ENCODE measurements at regions not wholly inside any gene's neighbourhood (a gene's known extent, or its start where the extent isn't known, plus 50 kb on each side); places are given as distances from the start of the nearest gene placed in this dataset.

- no peaks in the 10 kb centered on the region for H3K4me1 ChIP-seq (ENCODE audit: control insufficient read depth, insufficient read depth, low read length)
- no peak overlapping the region for H3K4me3 ChIP-seq (ENCODE audit: low read length)
- no peaks in the 10 kb centered on the region for H3K36me3 ChIP-seq (ENCODE audit: control insufficient read depth, insufficient read depth, low read length)
- intact Hi-C loops (cut with micrococcal nuclease): no loop called here
- H3K36me3 Mint-ChIP-seq: no peaks in the 10 kb centered on the region
- peak overlapping the region; percentile 29 for H3K4me3 Mint-ChIP-seq
- 21% methylated on average over 4 of the region's 6 CpGs for WGBS (ENCODE audit: insufficient coverage)
- peaks cover 0 to 4% of the 10 kb centered on the region in 2 donors for H3K9me3 Mint-ChIP-seq
- H3K27me3 ChIP-seq (ENCODE audit: control insufficient read depth, insufficient read depth, low read length): no peaks in the 10 kb centered on the region
- H3K27ac ChIP-seq (ENCODE audit: low read length): no peak overlapping the region
- no peak for TF ChIP-seq CTCF (IDR thresholded peaks at IDR 0.05)
- peaks cover 10 to 13% of the 10 kb centered on the region in 2 donors for H3K4me1 Mint-ChIP-seq
- peak overlapping the region in 1 of 2 donors; percentile 21 for H3K27ac Mint-ChIP-seq
- no peaks in the 10 kb centered on the region for H3K9me3 ChIP-seq (ENCODE audit: control insufficient read depth, insufficient read depth, low read length)
- no peaks in the 10 kb centered on the region for H3K27me3 Mint-ChIP-seq (ENCODE audit: low read depth in 2 of 2)
- no peak for ATAC-seq
- DNase-seq: peak in 1 of 2 donors; percentile 6
These were observed 586.0 kb downstream of the EBF1 start for GRCh38 chr5:158513490-158514318.

GRCh38 chr5:158511454-158511853 is 588.3 kb downstream of the EBF1 start:
- Mint-ChIP-seq H3K27me3 (ENCODE audit: low read depth in 2 of 2) (peaks cover 0 to 2% of the 10 kb centered on the region in 2 donors), H3K4me3 (no peak overlapping the region), H3K9me3 (peaks cover 4% of the 10 kb centered on the region in 2 donors), H3K4me1 (peaks cover 10 to 13% of the 10 kb centered on the region in 2 donors), H3K36me3 (no peaks in the 10 kb centered on the region), H3K27ac (no peak overlapping the region)
- no peaks in the 10 kb centered on the region for H3K4me1 ChIP-seq (ENCODE audit: control insufficient read depth, insufficient read depth, low read length)
- H3K36me3 ChIP-seq (ENCODE audit: control insufficient read depth, insufficient read depth, low read length): no peaks in the 10 kb centered on the region
- no peak overlapping the region for H3K4me3 ChIP-seq (ENCODE audit: low read length)
- intact Hi-C loops (cut with micrococcal nuclease): no loop called here
- ATAC-seq: no peak
- no peak for TF ChIP-seq CTCF (IDR thresholded peaks at IDR 0.05)
- no peaks in the 10 kb centered on the region for H3K9me3 ChIP-seq (ENCODE audit: control insufficient read depth, insufficient read depth, low read length)
- no peak for DNase-seq
- H3K27me3 ChIP-seq (ENCODE audit: control insufficient read depth, insufficient read depth, low read length): no peaks in the 10 kb centered on the region
- H3K27ac ChIP-seq (ENCODE audit: low read length): no peak overlapping the region

GRCh38 chr5:158510479-158510878 is 589.2 kb downstream of the EBF1 start:
- intact Hi-C loops (cut with micrococcal nuclease): no loop called here
- Mint-ChIP-seq H3K4me3 (no peak overlapping the region), H3K36me3 (peaks cover under 1% of the 10 kb centered on the region), H3K27me3 (ENCODE audit: low read depth in 2 of 2) (peaks cover 0 to 2% of the 10 kb centered on the region in 2 donors), H3K9me3 (peaks cover 6 to 9% of the 10 kb centered on the region in 2 donors), H3K4me1 (peaks cover 10 to 13% of the 10 kb centered on the region in 2 donors), H3K27ac (no peak overlapping the region)
- Histone ChIP-seq H3K4me1 (ENCODE audit: control insufficient read depth, insufficient read depth, low read length) (no peaks in the 10 kb centered on the region), H3K4me3 (ENCODE audit: low read length) (no peak overlapping the region), H3K36me3 (ENCODE audit: control insufficient read depth, insufficient read depth, low read length) (no peaks in the 10 kb centered on the region), H3K9me3 (ENCODE audit: control insufficient read depth, insufficient read depth, low read length) (no peaks in the 10 kb centered on the region), H3K27me3 (ENCODE audit: control insufficient read depth, insufficient read depth, low read length) (no peaks in the 10 kb centered on the region), H3K27ac (ENCODE audit: low read length) (no peak overlapping the region)
- no peak for DNase-seq
- ATAC-seq: no peak
- TF ChIP-seq CTCF (IDR thresholded peaks at IDR 0.05): no peak
- 66% methylated on average over 7 of the region's 7 CpGs for WGBS (ENCODE audit: insufficient coverage)

GRCh38 chr5:158506648-158507047 is 593.1 kb downstream of the EBF1 start:
- ATAC-seq: no peak
- no peak overlapping the region for H3K4me3 Mint-ChIP-seq
- no CpG with 5 or more reads among the region's 1 CpG for WGBS (ENCODE audit: insufficient coverage)
- H3K27me3 Mint-ChIP-seq (ENCODE audit: low read depth in 2 of 2): peaks cover 0 to 2% of the 10 kb centered on the region in 2 donors
- H3K36me3 ChIP-seq (ENCODE audit: control insufficient read depth, insufficient read depth, low read length): no peaks in the 10 kb centered on the region
- intact Hi-C loops (cut with micrococcal nuclease): no loop called here
- H3K4me1 Mint-ChIP-seq: no peaks in the 10 kb centered on the region
- peaks cover 9 to 14% of the 10 kb centered on the region in 2 donors for H3K9me3 Mint-ChIP-seq
- H3K27me3 ChIP-seq (ENCODE audit: control insufficient read depth, insufficient read depth, low read length): no peaks in the 10 kb centered on the region
- DNase-seq: no peak
- no peak overlapping the region for H3K4me3 ChIP-seq (ENCODE audit: low read length)
- no peaks in the 10 kb centered on the region for H3K9me3 ChIP-seq (ENCODE audit: control insufficient read depth, insufficient read depth, low read length)
- TF ChIP-seq CTCF (IDR thresholded peaks at IDR 0.05): no peak
- peaks cover 8% of the 10 kb centered on the region for H3K36me3 Mint-ChIP-seq
- H3K27ac Mint-ChIP-seq: no peak overlapping the region
- H3K4me1 ChIP-seq (ENCODE audit: control insufficient read depth, insufficient read depth, low read length): no peaks in the 10 kb centered on the region
- no peak overlapping the region for H3K27ac ChIP-seq (ENCODE audit: low read length)

Measured in natural killer cell (primary cell).